Neuron (in vitro differentiated cells): ENCODE measurements at regions not wholly inside any gene's neighbourhood (a gene's known extent, or its start where the extent isn't known, plus 50 kb on each side); places are given as distances from the start of the nearest gene placed in this dataset.
"Not testable (repeated sequence)": the region's sequence is repeated elsewhere in the genome, so short reads cannot be mapped to it uniquely, and the experiment has no call there.

Experiments
- H2AFZ ChIP-seq: one replicate; pipeline ENCODE4 v1.6.1; 2013; ENCODE audit warnings: low read depth, mild to moderate bottlenecking, inconsistent platforms, low read length, moderate library complexity
- H3K27me3 ChIP-seq: one replicate; pipeline ENCODE4 v1.6.1; 2013; ENCODE audit warnings: low read length; ENCODE audit not compliant: insufficient read depth
- H3K36me3 ChIP-seq: one replicate; pipeline ENCODE4 v1.6.1; 2013; ENCODE audit warnings: low read length; ENCODE audit not compliant: insufficient read depth
- H3K4me1 ChIP-seq: one replicate; pipeline ENCODE4 v1.6.1; 2013; ENCODE audit warnings: low read length; ENCODE audit not compliant: insufficient read depth
- H3K4me3 ChIP-seq: 2 replicates; pipeline ENCODE4 v1.5.1; 2013; ENCODE audit warnings: mild to moderate bottlenecking, low read length, moderate library complexity
- H3K9me3 ChIP-seq: one replicate; pipeline ENCODE4 v1.6.1; 2013; ENCODE audit warnings: low read length

- Histone ChIP-seq H3K4me3 (no peak overlapping the region), H3K9me3 (peaks cover 3% of the 10 kb centered on the region), H2AFZ (no peak overlapping the region), H3K36me3 (no peaks in the 10 kb centered on the region), H3K27me3 (no peaks in the 10 kb centered on the region), H3K4me1 (no peaks in the 10 kb centered on the region)
These were observed 54.9 kb upstream of the NBPF3 start for GRCh38 chr1:21385022-21385421.

- Histone ChIP-seq H3K4me1 (no peaks in the 10 kb centered on the region), H3K27me3 (no peaks in the 10 kb centered on the region), H3K36me3 (no peaks in the 10 kb centered on the region), H3K4me3 (no peak overlapping the region), H3K9me3 (peaks cover 3% of the 10 kb centered on the region), H2AFZ (no peak overlapping the region)
These were observed 55.3 kb upstream of the NBPF3 start for GRCh38 chr1:21384620-21385019.

- Histone ChIP-seq H3K4me1 (no peaks in the 10 kb centered on the region), H2AFZ (no peak overlapping the region), H3K9me3 (peaks cover 3% of the 10 kb centered on the region), H3K36me3 (no peaks in the 10 kb centered on the region), H3K27me3 (no peaks in the 10 kb centered on the region), H3K4me3 (no peak overlapping the region)
These were observed 56.0 kb upstream of the NBPF3 start for GRCh38 chr1:21383785-21384401.

GRCh38 chr1:21381354-21381753 lies 58.6 kb upstream of the NBPF3 start:
- no peaks in the 10 kb centered on the region for H3K27me3 ChIP-seq

GRCh38 chr1:21380147-21380546 lies 59.8 kb upstream of the NBPF3 start:
- H3K4me3 ChIP-seq, H3K4me1 ChIP-seq, H3K9me3 ChIP-seq, H2AFZ ChIP-seq, H3K36me3 ChIP-seq, H3K27me3 ChIP-seq: not testable (repeated sequence)

More at GRCh38 chr1:21381354-21381753, 58.6 kb upstream of the NBPF3 start:
- no peaks in the 10 kb centered on the region for H3K4me1 ChIP-seq
- H2AFZ ChIP-seq: no peak overlapping the region
- H3K36me3 ChIP-seq: no peaks in the 10 kb centered on the region
- H3K9me3 ChIP-seq: peaks cover 3% of the 10 kb centered on the region
- H3K4me3 ChIP-seq: no peak overlapping the region

GRCh38 chr1:21379571-21379970 lies 60.4 kb upstream of the NBPF3 start:
- Histone ChIP-seq H3K36me3 (no peaks in the 10 kb centered on the region), H3K9me3 (peaks cover 3% of the 10 kb centered on the region), H2AFZ (no peak overlapping the region), H3K4me3 (no peak overlapping the region), H3K4me1 (no peaks in the 10 kb centered on the region), H3K27me3 (no peaks in the 10 kb centered on the region)

GRCh38 chr1:21378705-21379494 lies 61.0 kb upstream of the NBPF3 start:
- Histone ChIP-seq H3K4me3 (no peak overlapping the region), H3K36me3 (no peaks in the 10 kb centered on the region), H3K27me3 (no peaks in the 10 kb centered on the region)

GRCh38 chr1:21372383-21372782 lies 67.6 kb upstream of the NBPF3 start:
- H3K36me3 ChIP-seq: no peaks in the 10 kb centered on the region
- H3K27me3 ChIP-seq: no peaks in the 10 kb centered on the region
- H3K4me3 ChIP-seq: no peak overlapping the region
- no peaks in the 10 kb centered on the region for H3K4me1 ChIP-seq
- no peaks in the 10 kb centered on the region for H3K9me3 ChIP-seq
- no peak overlapping the region for H2AFZ ChIP-seq

More at GRCh38 chr1:21378705-21379494, 61.0 kb upstream of the NBPF3 start:
- Histone ChIP-seq H2AFZ (no peak overlapping the region), H3K9me3 (peaks cover 3% of the 10 kb centered on the region), H3K4me1 (no peaks in the 10 kb centered on the region)

GRCh38 chr1:21369905-21370304 lies 70.0 kb upstream of the NBPF3 start:
- Histone ChIP-seq H3K4me3 (no peak overlapping the region), H3K36me3 (no peaks in the 10 kb centered on the region), H3K27me3 (no peaks in the 10 kb centered on the region), H2AFZ (no peak overlapping the region), H3K9me3 (no peaks in the 10 kb centered on the region), H3K4me1 (no peaks in the 10 kb centered on the region)

GRCh38 chr1:21368515-21369289 lies 71.2 kb upstream of the NBPF3 start:
- Histone ChIP-seq H3K36me3 (no peaks in the 10 kb centered on the region), H3K9me3 (no peaks in the 10 kb centered on the region), H3K4me1 (no peaks in the 10 kb centered on the region), H2AFZ (no peak overlapping the region), H3K4me3 (no peak overlapping the region), H3K27me3 (no peaks in the 10 kb centered on the region)

GRCh38 chr1:21367973-21368514 lies 71.9 kb upstream of the NBPF3 start:
- not testable (repeated sequence) for H3K4me1 ChIP-seq, H3K4me3 ChIP-seq, H3K36me3 ChIP-seq, H3K27me3 ChIP-seq, H3K9me3 ChIP-seq, H2AFZ ChIP-seq

GRCh38 chr1:21366288-21366687 lies 73.6 kb upstream of the NBPF3 start:
- H3K9me3 ChIP-seq: no peaks in the 10 kb centered on the region
- H3K4me3 ChIP-seq: no peak overlapping the region
- no peaks in the 10 kb centered on the region for H3K4me1 ChIP-seq
- no peak overlapping the region for H2AFZ ChIP-seq
- H3K36me3 ChIP-seq: no peaks in the 10 kb centered on the region
- H3K27me3 ChIP-seq: no peaks in the 10 kb centered on the region

GRCh38 chr1:21365036-21365435 lies 74.8 kb upstream of the ECE1 start:
- Histone ChIP-seq H3K36me3 (no peaks in the 10 kb centered on the region), H3K4me1 (no peaks in the 10 kb centered on the region), H3K9me3 (no peaks in the 10 kb centered on the region), H3K4me3 (no peak overlapping the region), H3K27me3 (no peaks in the 10 kb centered on the region), H2AFZ (no peak overlapping the region)
